Activated naive CD4-positive, alpha-beta T cell treated with anti-CD3 and anti-CD28 coated beads, Interleukin-2, amount 50 U/mL, for 72 hours (primary cell): ENCODE measurements at regions not wholly inside any gene's neighbourhood (a gene's known extent, or its start where the extent isn't known, plus 50 kb on each side); places are given as distances from the start of the nearest gene placed in this dataset.
"Not testable (repeated sequence)": the region's sequence is repeated elsewhere in the genome, so short reads cannot be mapped to it uniquely, and the experiment has no call there.

ENCODE experiments used
- ATAC-seq, 2 donors: fragments of 150-1000 bp; cut with Tn5 transposase; 2 replicates each; pipeline ENCODE4 v1.10.0; 2021; ENCODE audit warnings: mild to moderate bottlenecking in 2 of 2, moderate library complexity in 2 of 2
- DNase-seq, 2 donors: peaks; one replicate each; pipeline ENCODE4 v3.0.0; 2021 to 2022; ENCODE audit warnings: low spot score in 2 of 2
- H3K27ac Mint-ChIP-seq, 2 donors: one replicate each; pipeline ENCODE4 v1.8.0; 2022; ENCODE audit warnings: mild to moderate bottlenecking in 2 of 2, mixed read lengths in 2 of 2
- H3K36me3 Mint-ChIP-seq, 2 donors: one replicate each; pipeline ENCODE4 v1.8.0; 2022; ENCODE audit warnings: mixed read lengths in 2 of 2
- H3K9me3 Mint-ChIP-seq, 2 donors: one replicate each; pipeline ENCODE4 v1.8.0; 2022; ENCODE audit warnings: mixed read lengths in 2 of 2

GRCh38 chr4:112061207-112061817, 83.9 kb upstream of the FAM241A start:
- DNase-seq = no peak

DNA sequence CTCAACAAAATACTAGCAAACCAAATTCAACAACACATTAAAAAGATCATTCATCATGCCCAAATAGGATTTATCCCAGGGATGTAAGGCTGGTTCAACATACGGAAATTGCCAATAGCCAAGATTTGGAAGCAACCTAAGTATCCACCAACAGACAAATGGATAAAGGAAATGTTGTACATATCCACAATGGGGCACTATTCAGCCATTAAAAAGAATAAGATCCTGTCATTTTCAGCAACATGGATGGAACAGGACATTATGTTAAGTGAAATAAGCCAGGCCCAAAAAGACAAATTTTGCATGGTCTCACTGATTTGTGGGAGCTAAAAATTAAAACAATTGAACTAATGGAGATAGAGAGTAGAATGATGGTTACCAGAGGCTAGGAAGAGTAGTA, 82.0 kb upstream of the FAM241A start:
- Mint-ChIP-seq H3K27ac (no peak overlapping the region), H3K36me3 (no peaks in the 10 kb centered on the region), H3K9me3 (no peaks in the 10 kb centered on the region)
- no peak for DNase-seq
- no peak for ATAC-seq

More at GRCh38 chr4:112061207-112061817, 83.9 kb upstream of the FAM241A start:
- H3K27ac Mint-ChIP-seq = no peak overlapping the region
- H3K36me3 Mint-ChIP-seq = no peaks in the 10 kb centered on the region
- no peak for ATAC-seq
- no peaks in the 10 kb centered on the region for H3K9me3 Mint-ChIP-seq

DNA sequence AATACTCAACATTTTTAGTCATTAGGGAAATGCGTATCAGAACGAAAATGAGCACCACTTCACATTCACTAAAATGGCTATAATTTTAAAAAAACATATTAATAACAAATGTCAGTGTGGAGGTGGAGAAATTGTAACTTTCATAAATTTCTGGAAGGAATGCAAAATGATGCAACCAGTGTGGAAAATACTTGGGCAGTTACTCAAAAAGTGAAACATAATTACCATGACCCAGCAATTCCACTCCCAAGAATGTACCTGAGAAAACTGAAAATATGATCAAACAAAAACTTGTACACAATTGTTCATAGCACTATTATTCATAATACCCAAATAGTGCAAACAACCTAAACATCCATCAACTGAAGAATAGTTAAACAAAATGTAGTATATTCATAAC, 76.1 kb upstream of the FAM241A start:
- Mint-ChIP-seq H3K27ac (no peak overlapping the region), H3K36me3 (no peaks in the 10 kb centered on the region), H3K9me3 (peaks cover 0 to 5% of the 10 kb centered on the region in 2 donors)
- DNase-seq (no peak), ATAC-seq (no peak)

GRCh38 chr4:112073181-112073580, 72.1 kb upstream of the FAM241A start:
- ATAC-seq (no peak), DNase-seq (no peak)
- Mint-ChIP-seq H3K36me3 (no peaks in the 10 kb centered on the region), H3K9me3 (peaks cover 0 to 5% of the 10 kb centered on the region in 2 donors), H3K27ac (no peak overlapping the region)

DNA sequence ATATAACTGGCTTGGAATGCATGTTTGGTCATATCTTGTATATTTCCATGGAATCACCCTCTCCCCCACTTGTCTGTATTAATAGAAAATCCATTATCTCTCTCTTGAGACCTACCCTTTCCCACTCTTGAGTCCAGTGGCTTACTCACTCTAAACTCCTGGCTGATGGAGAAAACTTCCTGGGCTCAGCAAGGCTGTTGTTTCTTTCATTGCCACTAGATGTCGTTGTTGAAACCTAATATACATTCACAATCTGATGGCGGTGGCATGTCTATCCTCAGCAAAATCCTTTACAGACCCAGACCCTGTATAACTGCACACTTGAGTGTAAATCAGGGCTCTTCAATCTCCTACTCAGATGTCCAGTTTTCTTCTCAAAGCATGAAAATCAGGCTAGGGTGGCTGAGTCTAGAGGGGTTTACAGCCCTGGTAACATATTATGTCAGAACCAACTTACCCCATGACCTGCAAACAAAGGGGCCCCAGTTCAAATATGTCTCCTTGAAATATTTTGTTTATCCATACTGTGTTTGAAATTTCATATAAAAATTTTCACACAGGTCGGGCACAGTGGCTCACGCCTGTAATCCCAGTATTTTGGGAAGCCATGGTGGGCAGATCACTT, 70.0 kb upstream of the FAM241A start:
- no peak overlapping the region for H3K27ac Mint-ChIP-seq
- peak in 1 of 2 donors; percentile 28 for DNase-seq
- H3K36me3 Mint-ChIP-seq = no peaks in the 10 kb centered on the region
- peak; percentile 72 to 75 for ATAC-seq
- H3K9me3 Mint-ChIP-seq = peaks cover 0 to 5% of the 10 kb centered on the region in 2 donors

- Mint-ChIP-seq H3K27ac (no peak overlapping the region), H3K36me3 (no peaks in the 10 kb centered on the region), H3K9me3 (peaks cover 0 to 5% of the 10 kb centered on the region in 2 donors)
- DNase-seq (no peak), ATAC-seq (no peak)
Measured at GRCh38 chr4:112075906-112076305, 69.3 kb upstream of the FAM241A start.

DNA sequence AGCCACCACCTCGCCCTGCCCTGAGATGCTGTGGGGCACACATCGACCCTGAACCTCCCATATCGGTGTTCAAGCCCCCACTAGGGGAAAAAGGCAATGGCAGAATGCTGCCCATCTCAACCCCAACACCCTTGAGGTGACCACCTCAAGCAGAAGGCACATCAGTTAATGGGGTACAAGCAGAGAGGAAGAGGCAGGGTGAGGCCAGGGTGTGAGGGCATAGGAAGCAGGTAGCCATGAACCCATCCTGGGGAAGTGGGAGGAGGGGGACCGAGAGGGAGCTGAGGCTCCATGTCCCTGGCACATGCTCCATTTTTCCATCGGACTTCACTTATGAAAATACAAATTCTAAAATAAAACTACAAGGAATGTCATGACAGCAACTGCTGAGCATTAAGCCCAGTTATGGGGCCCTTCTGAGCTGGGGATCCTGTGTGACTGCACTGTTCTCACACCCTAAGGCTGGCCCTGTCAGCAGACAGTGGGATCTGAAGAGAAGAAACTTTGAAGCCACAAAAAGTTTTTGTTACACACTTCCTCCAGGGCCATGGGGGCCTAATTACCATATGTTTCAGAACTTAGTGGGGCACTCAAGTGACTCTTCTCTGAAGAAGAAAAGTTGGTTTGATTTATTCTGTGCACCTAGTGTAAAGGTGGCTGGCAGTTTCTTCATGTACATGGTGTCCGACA, 68.2 kb upstream of the FAM241A start:
- Mint-ChIP-seq H3K36me3 (no peaks in the 10 kb centered on the region), H3K27ac (no peak overlapping the region), H3K9me3 (peaks cover 0 to 5% of the 10 kb centered on the region in 2 donors)
- ATAC-seq (no peak), DNase-seq (no peak)

DNA sequence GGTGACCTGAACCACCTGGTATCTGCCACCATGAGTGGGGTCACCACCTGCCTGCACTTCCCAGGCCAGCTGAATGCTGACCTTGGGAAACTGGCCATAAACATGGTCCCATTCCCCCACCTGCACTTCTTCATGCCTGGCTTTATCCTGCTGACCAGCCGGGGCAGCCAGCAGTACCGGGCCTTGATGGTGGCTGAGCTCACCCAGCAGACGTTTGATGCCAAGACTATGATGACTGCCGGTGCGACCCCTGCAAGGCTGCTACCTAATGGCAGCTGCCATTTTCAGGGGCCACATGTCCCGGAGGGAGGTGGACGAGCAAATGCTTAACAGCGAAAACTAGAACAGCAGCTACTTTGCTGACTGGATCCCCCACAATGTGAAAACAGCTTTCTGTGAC, 67.5 kb upstream of the FAM241A start:
- no peaks in the 10 kb centered on the region for H3K36me3 Mint-ChIP-seq
- no peak overlapping the region for H3K27ac Mint-ChIP-seq
- peaks cover 0 to 5% of the 10 kb centered on the region in 2 donors for H3K9me3 Mint-ChIP-seq
- ATAC-seq (no peak), DNase-seq (no peak)

GRCh38 chr4:112082954-112083586, 62.2 kb upstream of the FAM241A start:
- Mint-ChIP-seq H3K27ac (no peak overlapping the region), H3K9me3 (no peaks in the 10 kb centered on the region), H3K36me3 (no peaks in the 10 kb centered on the region)
- ATAC-seq = no peak
- no peak for DNase-seq

DNA sequence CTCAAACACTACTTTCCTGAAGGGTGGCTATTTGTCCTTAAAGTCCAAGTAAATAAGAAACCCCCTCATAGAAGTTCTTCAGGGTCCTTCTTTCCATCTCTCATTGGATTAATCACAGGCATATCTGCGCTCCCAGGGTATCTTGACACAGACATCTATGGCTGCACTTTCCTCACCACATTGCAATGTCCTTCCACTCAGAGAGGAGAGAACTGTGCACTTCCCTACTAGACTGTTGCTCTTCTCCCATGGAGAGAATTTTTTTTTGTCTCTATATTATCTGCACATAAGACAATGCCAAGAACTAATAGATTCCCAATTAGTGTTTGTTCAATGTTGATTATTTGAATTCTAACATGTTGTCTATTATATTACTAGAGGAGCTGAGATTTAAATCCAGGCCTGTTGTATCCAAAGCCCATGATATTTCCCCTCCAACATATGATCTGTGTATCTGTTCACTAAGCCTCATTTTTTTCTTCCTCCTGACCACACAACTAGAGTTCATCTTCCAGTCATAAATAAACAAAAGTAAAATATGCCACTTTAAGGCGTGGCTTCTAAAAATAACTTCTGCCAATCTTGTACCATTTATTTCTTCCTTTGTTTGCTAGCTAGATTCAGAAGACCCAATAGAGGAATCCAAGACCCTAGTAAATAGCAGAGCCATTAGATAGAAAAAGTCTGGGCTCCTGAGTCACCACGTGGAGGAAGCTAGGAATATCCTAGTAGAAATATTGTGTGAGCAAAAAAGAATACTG, 61.5 kb upstream of the FAM241A start:
- DNase-seq = no peak
- Mint-ChIP-seq H3K9me3 (no peaks in the 10 kb centered on the region), H3K36me3 (no peaks in the 10 kb centered on the region), H3K27ac (no peak overlapping the region)
- ATAC-seq = no peak

DNA sequence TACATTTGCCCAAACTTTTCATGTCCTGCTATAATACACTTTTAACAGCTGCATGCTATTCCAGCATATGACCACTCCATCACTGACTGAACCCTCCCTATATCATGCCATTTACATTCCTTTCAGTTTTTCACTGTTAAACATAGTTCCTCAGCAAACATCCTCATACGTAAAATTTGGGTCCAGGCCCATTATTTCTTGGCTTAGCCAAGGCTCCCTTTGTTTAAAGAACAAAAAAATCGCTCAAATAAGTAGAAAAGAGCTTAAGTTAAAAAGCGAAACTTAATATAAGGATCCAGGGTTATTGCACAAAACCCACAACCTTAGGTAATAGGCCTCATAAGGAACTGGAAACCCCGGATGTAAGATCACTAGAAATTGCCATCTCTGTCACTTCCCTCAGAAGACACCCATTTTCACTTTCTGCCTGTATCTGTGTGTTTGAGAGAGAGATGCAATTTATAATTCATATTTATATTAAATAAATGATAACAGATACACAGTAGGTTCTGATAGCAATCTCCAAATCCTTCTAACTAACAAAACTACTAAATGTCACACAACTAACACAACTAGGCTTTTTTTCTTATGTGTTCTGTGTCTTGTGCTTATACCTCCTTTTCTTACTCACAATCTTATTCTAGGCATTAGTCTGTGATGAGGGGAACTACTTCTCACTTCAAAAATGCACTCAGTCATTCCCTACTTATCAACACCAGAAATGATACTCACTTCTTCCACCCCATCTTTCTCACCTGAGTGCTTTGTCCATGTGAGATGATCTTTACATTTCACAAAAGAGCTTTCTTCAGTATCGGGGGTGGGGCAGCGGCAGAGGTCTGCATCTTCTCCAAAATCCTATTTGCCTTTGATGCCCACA, 59.9 kb upstream of the FAM241A start:
- ATAC-seq (peak in 1 of 2 donors; percentile 55), DNase-seq (no peak)
- H3K27ac Mint-ChIP-seq = no peak overlapping the region
- no peaks in the 10 kb centered on the region for H3K36me3 Mint-ChIP-seq
- no peaks in the 10 kb centered on the region for H3K9me3 Mint-ChIP-seq

GRCh38 chr4:112086036-112086434, 59.2 kb upstream of the FAM241A start:
- no peak for ATAC-seq
- no peak overlapping the region for H3K27ac Mint-ChIP-seq
- H3K9me3 Mint-ChIP-seq = no peaks in the 10 kb centered on the region
- no peak for DNase-seq
- H3K36me3 Mint-ChIP-seq = no peaks in the 10 kb centered on the region

DNA sequence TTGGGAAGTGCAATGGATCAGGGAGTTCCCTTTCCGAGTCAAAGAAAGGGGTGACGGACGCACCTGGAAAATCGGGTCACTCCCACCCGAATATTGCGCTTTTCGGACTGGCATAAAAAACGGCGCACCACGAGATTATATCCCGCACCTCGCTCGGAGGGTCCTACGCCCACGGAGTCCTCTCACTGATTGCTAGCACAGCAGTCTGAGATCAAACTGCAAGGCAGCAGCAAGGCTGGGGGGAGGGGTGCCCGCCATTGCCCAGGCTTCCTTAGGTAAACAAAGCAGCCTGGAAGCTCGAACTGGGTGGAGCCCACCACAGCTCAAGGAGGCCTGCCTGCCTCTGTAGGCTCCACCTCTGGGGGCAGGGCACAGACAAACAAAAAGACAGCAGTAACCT, 58.6 kb upstream of the FAM241A start:
- not testable (repeated sequence) for ATAC-seq, DNase-seq, H3K9me3 Mint-ChIP-seq, H3K36me3 Mint-ChIP-seq, H3K27ac Mint-ChIP-seq

DNA sequence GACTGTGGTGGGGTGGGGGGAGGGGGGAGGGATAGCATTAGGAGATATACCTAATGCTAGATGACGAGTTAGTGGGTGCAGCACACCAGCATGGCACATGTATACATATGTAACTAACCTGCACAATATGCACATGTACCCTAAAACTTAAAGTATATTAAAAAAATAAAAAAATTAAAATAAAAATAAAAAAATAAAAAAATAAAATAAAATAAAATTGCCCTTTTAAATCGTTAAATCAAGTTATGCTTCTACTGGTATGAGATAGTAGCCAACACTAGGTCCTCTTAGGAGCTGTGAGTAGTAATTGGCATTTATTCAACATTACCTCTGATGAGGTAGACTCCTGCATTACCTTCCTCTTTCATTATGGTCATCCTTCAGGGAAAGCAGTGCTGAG, 52.9 kb upstream of the FAM241A start:
- not testable (repeated sequence) for H3K36me3 Mint-ChIP-seq, H3K9me3 Mint-ChIP-seq, ATAC-seq, H3K27ac Mint-ChIP-seq, DNase-seq

GRCh38 chr4:112093636-112094202, 51.5 kb upstream of the FAM241A start:
- no peaks in the 10 kb centered on the region for H3K36me3 Mint-ChIP-seq
- H3K27ac Mint-ChIP-seq = no peak overlapping the region
- no peak for DNase-seq
- no peaks in the 10 kb centered on the region for H3K9me3 Mint-ChIP-seq
- ATAC-seq = no peak

DNA sequence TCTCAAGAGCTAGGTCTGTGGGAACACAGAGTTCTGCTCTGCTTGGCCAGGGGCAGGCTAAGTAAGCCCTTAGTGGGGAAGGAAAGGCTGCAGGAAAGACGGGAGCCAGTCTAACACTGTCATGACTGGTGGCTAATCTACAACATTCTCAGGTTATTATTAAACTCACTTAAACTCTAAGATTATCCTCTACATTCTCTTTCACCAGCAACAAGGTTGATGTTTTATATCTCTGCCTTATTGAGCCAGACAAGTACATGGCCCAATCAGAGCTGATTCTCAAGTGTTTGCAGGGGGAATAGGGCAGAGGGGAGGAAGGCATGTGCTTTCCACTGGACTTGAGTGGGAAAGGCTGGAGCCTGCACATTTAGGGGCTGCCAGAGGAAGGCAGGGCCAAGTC, 50.9 kb upstream of the FAM241A start:
- no peaks in the 10 kb centered on the region for H3K36me3 Mint-ChIP-seq
- H3K27ac Mint-ChIP-seq = no peak overlapping the region
- H3K9me3 Mint-ChIP-seq = no peaks in the 10 kb centered on the region
- ATAC-seq = no peak
- no peak for DNase-seq
